Spleen (tissue), 11 donors: ENCODE measurements at regions not wholly inside any gene's neighbourhood (a gene's known extent, or its start where the extent isn't known, plus 50 kb on each side); places are given as distances from the start of the nearest gene placed in this dataset.

Source experiments
- DNase-seq: peaks from one replicate; pipeline ENCODE4 v3.0.0-alpha.2; 2020
- H3K27ac ChIP-seq, 8 donors: fragments of 200-600 bp; sonication (generic) in 7 of 8; 1 replicate in 4 of 8; 2 replicates in 4 of 8; pipeline versions ENCODE4 v1.5.0 to v1.8.0; 2016 to 2021; ENCODE audit warnings: inconsistent platforms in 4 of 8, mild to moderate bottlenecking in 4 of 8, moderate library complexity in 1 of 8
- H3K27me3 ChIP-seq, 7 donors: fragments of 200-600 bp; sonication (generic) in 6 of 7; replicated peaks in 1 of 7; 1 replicate in 4 of 7; 2 replicates in 3 of 7; pipeline versions ENCODE4 v1.5.0 to v1.8.0; 2016 to 2021; ENCODE audit warnings: inconsistent platforms in 3 of 7, mild to moderate bottlenecking in 1 of 7
- H3K36me3 ChIP-seq, 6 donors: fragments of 200-600 bp; sonication (generic) in 5 of 6; 1 replicate in 4 of 6; 2 replicates in 2 of 6; pipeline versions ENCODE4 v1.5.0 to v1.8.0; 2016 to 2021; ENCODE audit warnings: inconsistent platforms in 2 of 6
- H3K4me1 ChIP-seq, 6 donors: fragments of 200-600 bp; sonication (generic) in 5 of 6; 1 replicate in 3 of 6; 2 replicates in 3 of 6; pipeline versions ENCODE4 v1.5.0 to v1.8.0; 2016 to 2021; ENCODE audit warnings: inconsistent platforms in 3 of 6
- H3K4me3 ChIP-seq, 8 donors: fragments of 200-600 bp; sonication (generic) in 7 of 8; 1 replicate in 4 of 8; 2 replicates in 4 of 8; pipeline versions ENCODE4 v1.5.0 to v1.8.0; 2016 to 2021; ENCODE audit warnings: inconsistent platforms in 4 of 8, mild to moderate bottlenecking in 4 of 8, moderate library complexity in 2 of 8
- H3K9me3 ChIP-seq, 8 donors: fragments of 200-600 bp; sonication (generic) in 7 of 8; 1 replicate in 4 of 8; 2 replicates in 4 of 8; pipeline versions ENCODE4 v1.5.0 to v1.8.0; 2016 to 2021; ENCODE audit warnings: inconsistent platforms in 4 of 8
- CTCF ChIP-seq, 11 experiments: fragments of 200-600 bp in 7 of 11; fragments of 450-650 bp in 4 of 11; sonication (generic) in 4 of 11; IDR thresholded peaks in 8 of 11; conservative IDR thresholded peaks in 3 of 11; 1 replicate in 7 of 11; 2 replicates in 4 of 11; pipeline versions ENCODE4 v1.4.0 to v1.8.0; 2016 to 2021; ENCODE audit warnings: antibody characterized with exemption in 11 of 11, inconsistent platforms in 4 of 11, mild to moderate bottlenecking in 1 of 11
- POLR2A ChIP-seq, 3 donors: fragments of 450-650 bp; IDR thresholded peaks; one replicate each; pipeline ENCODE4 v1.5.1; 2017; ENCODE audit warnings: antibody characterized with exemption in 3 of 3, mild to moderate bottlenecking in 1 of 3
- POLR2AphosphoS5 ChIP-seq, 3 donors: sonication (generic); formaldehyde crosslinking; IDR thresholded peaks; one replicate each; pipeline ENCODE4 v1.5.1; 2017; ENCODE audit warnings: antibody characterized with exemption in 3 of 3
- WGBS, 5 donors: extraction: QIAGEN DNeasy Blood & Tissue Kit in 3 of 5; methylation state at CpG; one replicate each; pipeline versions ENCODE4 v1.1.5 to v1.1.7; 2013 to 2018; 5-methylcytosine and 5-hydroxymethylcytosine counted together
- intact Hi-C: fragments of 100-400 bp; cut with DNase I; formaldehyde crosslinking; loops from one replicate; pipeline ENCODE4 v1.15.0; 2023; ENCODE audit warnings: low total_unique reads
- donor health status: healthy with polysubstance abuse.
- donor health status: DM: no; HTN: no; CAD: no; lungs with moderate emphysema.
- donor health status: DM: no; HTN: no; CAD: no.
- donor health status: Bipolar disorder and iron deficiency.
- donor health status: healthy.
- donor health status: DM: no; HTN: no; CAD: no.
- donor health status: DM: yes; HTN: yes; CAD: no.

GRCh38 chr2:121099329-121100290 lies 185.4 kb downstream of the TFCP2L1 start:
- Histone ChIP-seq H3K27me3 (peaks cover 0 to 45% (median 0%) of the 10 kb centered on the region in 7 donors), H3K27ac (no peak overlapping the region), H3K4me3 (no peak overlapping the region), H3K9me3 (no peaks in the 10 kb centered on the region), H3K36me3 (no peaks in the 10 kb centered on the region), H3K4me1 (no peaks in the 10 kb centered on the region)
- TF ChIP-seq CTCF (IDR thresholded peaks at IDR 0.05 in 8 of 11, conservative IDR thresholded peaks at IDR 0.05 in 3 of 11) (no peak), POLR2AphosphoS5 (IDR thresholded peaks at IDR 0.05) (no peak), POLR2A (IDR thresholded peaks at IDR 0.05) (no peak)
- peak; percentile 42 for DNase-seq
- 58 to 70% (median 60%) methylated on average over 8 of the region's 8 CpGs for WGBS, 5 donors
- intact Hi-C loops: loop anchor here (10.0 kb wide), 1 partner anchor 225 kb away; no protein-coding TSS in a partner anchor

GRCh38 chr2:121101093-121101715 lies 183.8 kb downstream of the TFCP2L1 start:
- no peaks in the 10 kb centered on the region for H3K4me1 ChIP-seq

GRCh38 chr2:121102941-121103340 lies 182.1 kb downstream of the TFCP2L1 start:
- Histone ChIP-seq H3K36me3 (no peaks in the 10 kb centered on the region), H3K27me3 (peaks cover 0 to 32% (median 0%) of the 10 kb centered on the region in 7 donors), H3K27ac (no peak overlapping the region), H3K9me3 (no peaks in the 10 kb centered on the region), H3K4me1 (no peaks in the 10 kb centered on the region), H3K4me3 (no peak overlapping the region)
- WGBS, 5 donors: 69 to 91% (median 84%) methylated on average over 2 of the region's 2 CpGs
- intact Hi-C loops: no loop called here
- no peak for DNase-seq
- TF ChIP-seq POLR2AphosphoS5 (IDR thresholded peaks at IDR 0.05): no peak
- TF ChIP-seq POLR2A (IDR thresholded peaks at IDR 0.05): no peak
- TF ChIP-seq CTCF (IDR thresholded peaks at IDR 0.05 in 8 of 11, conservative IDR thresholded peaks at IDR 0.05 in 3 of 11): no peak

More at GRCh38 chr2:121101093-121101715, 183.8 kb downstream of the TFCP2L1 start:
- Histone ChIP-seq H3K27me3 (peaks cover 0 to 40% (median 0%) of the 10 kb centered on the region in 7 donors), H3K27ac (no peak overlapping the region), H3K9me3 (no peaks in the 10 kb centered on the region), H3K36me3 (no peaks in the 10 kb centered on the region), H3K4me3 (no peak overlapping the region)
- peak; percentile 45 for DNase-seq
- no peak for TF ChIP-seq POLR2A (IDR thresholded peaks at IDR 0.05)
- TF ChIP-seq POLR2AphosphoS5 (IDR thresholded peaks at IDR 0.05): no peak
- no peak for TF ChIP-seq CTCF (IDR thresholded peaks at IDR 0.05 in 8 of 11, conservative IDR thresholded peaks at IDR 0.05 in 3 of 11)
- WGBS, 5 donors: 77 to 79% (median 78%) methylated on average over 8 to 10 of the region's 10 CpGs
- intact Hi-C loops: no loop called here

- DNase-seq: peak; percentile 34
These were observed 181.0 kb downstream of the TFCP2L1 start for GRCh38 chr2:121103960-121104359.

More at GRCh38 chr2:121103960-121104359, 181.0 kb downstream of the TFCP2L1 start:
- Histone ChIP-seq H3K27ac (no peak overlapping the region), H3K27me3 (peaks cover 0 to 32% (median 0%) of the 10 kb centered on the region in 7 donors), H3K4me1 (no peaks in the 10 kb centered on the region), H3K36me3 (no peaks in the 10 kb centered on the region), H3K4me3 (no peak overlapping the region), H3K9me3 (no peaks in the 10 kb centered on the region)
- WGBS, 5 donors: 57 to 83% (median 72%) methylated on average over 5 of the region's 5 CpGs
- TF ChIP-seq POLR2A (IDR thresholded peaks at IDR 0.05): no peak
- no peak for TF ChIP-seq POLR2AphosphoS5 (IDR thresholded peaks at IDR 0.05)
- no peak for TF ChIP-seq CTCF (IDR thresholded peaks at IDR 0.05 in 8 of 11, conservative IDR thresholded peaks at IDR 0.05 in 3 of 11)
- intact Hi-C loops: no loop called here
